A673 (cell line): ENCODE measurements at regions not wholly inside any gene's neighbourhood (a gene's known extent, or its start where the extent isn't known, plus 50 kb on each side); places are given as distances from the start of the nearest gene placed in this dataset.

Experiments
- BruUV-seq: library from RNA; stranded (reverse); fragments of 400-500 nt; replicated peaks from 2 replicates; lab custom pipeline; 2021; lab: Mats Ljungman, UMichigan
- CTCF ChIA-PET: fragments of 300-600 bp; sonication (Branson Sonifier 250); formaldehyde crosslinking; loops from one replicate; lab custom pipeline; 2022; ENCODE audit warnings: antibody characterized with exemption; lab: Charles Lee
- POLR2A ChIA-PET: fragments of 300-600 bp; sonication (Branson Sonifier 250); formaldehyde crosslinking; loops from one replicate; lab custom pipeline; 2022; ENCODE audit warnings: antibody characterized with exemption; ENCODE audit not compliant: low non-redundant PET; lab: Charles Lee
- DNase-seq: peaks from one replicate; pipeline ENCODE4 v3.0.0-alpha.2; 2015; ENCODE audit warnings: low spot score
- H3K27ac ChIP-seq: fragments of 200-600 bp; sonication (generic); 2 replicates; pipeline ENCODE4 v1.5.1; 2016; ENCODE audit warnings: mixed run types, low read depth, mild to moderate bottlenecking, mixed read lengths, antibody characterized with exemption, low read length; ENCODE audit not compliant: poor library complexity, severe bottlenecking
- H3K27me3 ChIP-seq: fragments of 200-600 bp; sonication (generic); replicated peaks from 2 replicates; pipeline ENCODE4 v1.6.1; 2017; ENCODE audit warnings: mixed run types, low read depth, mild to moderate bottlenecking, mixed read lengths, antibody characterized with exemption, low read length; ENCODE audit not compliant: insufficient read depth, poor library complexity
- H3K36me3 ChIP-seq: fragments of 200-600 bp; sonication (generic); 2 replicates; pipeline ENCODE4 v1.6.1; 2016; ENCODE audit warnings: mixed run types, mild to moderate bottlenecking, mixed read lengths, antibody characterized with exemption, low read length; ENCODE audit not compliant: insufficient read depth, poor library complexity, severe bottlenecking
- H3K4me1 ChIP-seq: fragments of 200-600 bp; sonication (generic); 2 replicates; pipeline ENCODE4 v1.6.1; 2017; ENCODE audit warnings: mixed run types, mild to moderate bottlenecking, mixed read lengths, antibody characterized with exemption, low read length; ENCODE audit not compliant: insufficient read depth, poor library complexity, severe bottlenecking
- H3K4me3 ChIP-seq: fragments of 200-600 bp; sonication (generic); 2 replicates; pipeline ENCODE4 v1.5.1; 2016; ENCODE audit warnings: low read depth, mixed run types, mild to moderate bottlenecking, mixed read lengths, low read length; ENCODE audit not compliant: poor library complexity, severe bottlenecking
- H3K9me3 ChIP-seq: fragments of 200-600 bp; sonication (generic); 2 replicates; pipeline ENCODE4 v1.6.1; 2016; ENCODE audit warnings: mixed run types, low read depth, mild to moderate bottlenecking, mixed read lengths, antibody characterized with exemption, low read length; ENCODE audit not compliant: poor library complexity, severe bottlenecking
- CTCF ChIP-seq: fragments of 300-800, 200-600 bp; sonication (generic); conservative IDR thresholded peaks from 2 replicates; pipeline ENCODE4 v1.5.1; 2017; ENCODE audit warnings: low read depth, mild to moderate bottlenecking, antibody characterized with exemption, low read length, moderate library complexity, mixed read lengths
- EZH2 ChIP-seq: fragments of 200-600 bp; sonication (generic); IDR thresholded peaks from 2 replicates; pipeline ENCODE4 v1.6.1; 2017; ENCODE audit warnings: borderline replicate concordance, low read depth, mild to moderate bottlenecking, mixed read lengths, antibody characterized with exemption, low read length; ENCODE audit not compliant: poor library complexity, severe bottlenecking
- intact Hi-C: fragments of 100-400 bp; cut with micrococcal nuclease; formaldehyde crosslinking; loops from one replicate; pipeline ENCODE4 v1.10.0; 2022; ENCODE audit not compliant: unreplicated experiment

DNA sequence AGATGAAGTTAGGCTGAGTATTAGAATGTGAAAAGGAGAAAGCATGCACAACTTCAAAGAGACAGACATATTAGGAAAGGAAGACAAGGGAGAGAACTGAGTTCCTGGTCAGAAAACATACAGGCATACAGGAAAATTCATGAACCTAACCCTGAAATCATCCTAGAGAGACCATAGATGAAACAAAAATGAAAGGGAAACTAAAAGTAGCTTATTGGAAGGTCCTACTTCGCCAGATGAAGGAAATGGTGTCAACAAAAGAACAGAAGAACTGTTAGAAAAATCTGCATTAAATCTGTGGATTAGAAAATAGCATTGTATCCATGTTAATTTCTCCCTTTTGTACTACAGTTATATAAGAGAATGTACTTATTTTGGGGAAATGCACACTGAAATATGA is 169.0 kb upstream of the UFM1 start:
- Histone ChIP-seq H3K4me3 (no peak overlapping the region), H3K9me3 (no peaks in the 10 kb centered on the region), H3K27ac (no peak overlapping the region), H3K27me3 (no peaks in the 10 kb centered on the region), H3K36me3 (no peaks in the 10 kb centered on the region), H3K4me1 (no peaks in the 10 kb centered on the region)
- no peak for DNase-seq
- BruUV-seq = no TSS peak
- intact Hi-C loops = no loop called here
- ChIA-PET POLR2A (no interaction called here), CTCF (no interaction called here)
- TF ChIP-seq EZH2 = no peak
- no peak for TF ChIP-seq CTCF

DNA sequence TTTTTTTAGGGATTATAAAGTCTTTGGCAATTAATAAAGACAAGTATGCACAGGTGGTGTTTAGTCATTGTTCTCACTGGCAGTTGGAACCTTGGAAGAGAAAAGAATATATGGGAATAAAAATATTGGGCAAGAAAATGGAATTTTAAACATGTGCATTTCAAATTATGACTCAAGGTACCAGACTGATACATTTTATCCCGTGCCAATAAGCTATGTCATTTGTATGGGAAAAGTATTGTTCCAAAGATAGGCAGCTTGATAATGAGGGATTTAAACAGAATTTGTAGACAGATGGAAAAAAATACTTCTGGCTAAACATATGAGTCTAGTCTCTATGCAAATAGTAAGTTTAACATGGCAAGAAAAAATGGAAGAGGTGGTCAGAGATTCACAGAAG is 169.5 kb upstream of the UFM1 start:
- intact Hi-C loops = no loop called here
- Histone ChIP-seq H3K9me3 (no peaks in the 10 kb centered on the region), H3K4me1 (no peaks in the 10 kb centered on the region), H3K4me3 (no peak overlapping the region), H3K36me3 (no peaks in the 10 kb centered on the region), H3K27me3 (no peaks in the 10 kb centered on the region), H3K27ac (no peak overlapping the region)
- no TSS peak for BruUV-seq
- no peak for TF ChIP-seq EZH2
- no peak for TF ChIP-seq CTCF
- DNase-seq = no peak
- ChIA-PET POLR2A (no interaction called here), CTCF (no interaction called here)

- no peak overlapping the region for H3K27ac ChIP-seq
- TF ChIP-seq CTCF (no peak), EZH2 (no peak)
- H3K27me3 ChIP-seq = no peaks in the 10 kb centered on the region
- no TSS peak for BruUV-seq
- intact Hi-C loops = no loop called here
- no peak overlapping the region for H3K4me3 ChIP-seq
- no peaks in the 10 kb centered on the region for H3K36me3 ChIP-seq
- DNase-seq = no peak
- POLR2A ChIA-PET = no interaction called here
- CTCF ChIA-PET = no interaction called here
- H3K9me3 ChIP-seq = no peaks in the 10 kb centered on the region
- no peaks in the 10 kb centered on the region for H3K4me1 ChIP-seq
These were observed 173.0 kb upstream of the UFM1 start for GRCh38 chr13:38176664-38177063.
